ENCODE measurements at regions not wholly inside any gene's neighbourhood (a gene's known extent, or its start where the extent isn't known, plus 50 kb on each side); places are given as distances from the start of the nearest gene placed in this dataset.

DNA sequence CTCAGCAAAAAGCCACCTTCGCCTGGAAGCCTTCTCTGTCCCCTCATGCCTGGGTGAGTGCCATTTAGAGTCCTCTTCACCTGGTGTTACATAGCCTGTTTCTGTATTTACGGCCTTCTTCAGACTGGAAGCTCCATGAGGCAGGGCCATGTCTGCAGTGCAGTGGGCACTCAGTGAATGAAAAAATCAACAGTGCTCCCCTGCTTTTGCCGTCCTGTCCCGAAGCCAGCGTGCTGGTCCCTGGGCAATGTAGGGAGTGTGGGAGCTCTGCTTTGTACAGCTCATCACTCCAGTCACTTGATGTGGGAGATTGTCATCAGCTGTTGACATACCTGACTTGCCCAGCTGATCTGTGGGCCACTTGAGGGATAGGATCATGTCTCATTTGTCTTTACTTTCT lies 129.0 kb upstream of the TSHZ3 start:
- TF ChIP-seq ZNF274 (IDR thresholded peaks at IDR 0.05; ENCODE audit: low read depth, low read length) (no peak), YY1 (IDR thresholded peaks at IDR 0.05; ENCODE audit: insufficient read depth, insufficient read length) (no peak), SUZ12 (IDR thresholded peaks at IDR 0.05; ENCODE audit: extremely low read depth, insufficient read depth, insufficient read length) (no peak)
